ENCODE measurements at regions not wholly inside any gene's neighbourhood (a gene's known extent, or its start where the extent isn't known, plus 50 kb on each side); places are given as distances from the start of the nearest gene placed in this dataset.

GRCh38 chr2:106261871-106262321 is 67.8 kb upstream of the UXS1 start:
- H3K79me2 ChIP-seq (ENCODE audit: control insufficient read depth in 1 of 2, insufficient read depth in 2 of 2, low read length in 2 of 2): no peaks in the 10 kb centered on the region
- H2AFZ ChIP-seq (ENCODE audit: low read length): peak overlapping the region; percentile 44; the same call in 1 of the 2 replicates
- FAIRE-seq: no peak

More at GRCh38 chr2:106261871-106262321, 67.8 kb upstream of the UXS1 start:
- Histone ChIP-seq H2AK5ac (ENCODE audit: low read depth, low read length) (no peak overlapping the region), H3K4ac (replicated peaks; ENCODE audit: insufficient read length, low read depth, low read length) (no peak overlapping the region), H3K9me3 (ENCODE audit: insufficient read depth in 2 of 2, low read depth in 1 of 2, low read length in 1 of 2) (no peaks in the 10 kb centered on the region), H4K8ac (ENCODE audit: extremely low read depth, insufficient read depth, low read length) (no peak overlapping the region), H3K27ac (ENCODE audit: low read depth, low read length) (no peak overlapping the region), H3K18ac (ENCODE audit: extremely low read depth, low read length) (no peak overlapping the region), H2BK120ac (replicated peaks; ENCODE audit: low read depth, low read length) (no peak overlapping the region), H2BK20ac (ENCODE audit: low read length) (no peak overlapping the region), H2BK12ac (ENCODE audit: low read depth, low read length) (no peak overlapping the region), H3K27me3 (replicated peaks in 1 of 4; ENCODE audit: control insufficient read depth in 3 of 4, extremely low read depth in 1 of 4, insufficient read depth in 3 of 4, low read length in 3 of 4) (no peaks in the 10 kb centered on the region), H3K79me1 (ENCODE audit: low read depth, low read length) (no peaks in the 10 kb centered on the region), H2BK15ac (ENCODE audit: low read length) (peak overlapping the region; percentile 72; the same call in 1 of the 2 replicates), H3K4me1 (replicated peaks in 1 of 4; ENCODE audit: control insufficient read depth in 3 of 4, insufficient read depth in 4 of 4, low read length in 3 of 4) (no peaks in the 10 kb centered on the region), H4K91ac (replicated peaks; ENCODE audit: insufficient read length, low read length) (no peak overlapping the region), H3K14ac (ENCODE audit: insufficient read length) (no peak overlapping the region), H3K23ac (ENCODE audit: insufficient read length) (no peak overlapping the region), H3K9ac (replicated peaks in 1 of 4; ENCODE audit: extremely low read depth in 1 of 4, low read depth in 3 of 4, low read length in 3 of 4) (no peak overlapping the region), H3K4me3 (ENCODE audit: extremely low read depth in 1 of 4, insufficient read depth in 2 of 4, low read depth in 3 of 4, low read length in 4 of 4) (no peak overlapping the region), H4K5ac (ENCODE audit: insufficient read length, low read depth, low read length) (no peak overlapping the region), H4K20me1 (replicated peaks in 1 of 2; ENCODE audit: control insufficient read depth in 1 of 2, insufficient read depth in 2 of 2, low read length in 2 of 2) (no peaks in the 10 kb centered on the region), H3K36me3 (ENCODE audit: control insufficient read depth in 2 of 4, insufficient read depth in 4 of 4, low read length in 3 of 4) (no peaks in the 10 kb centered on the region), H3K4me2 (ENCODE audit: insufficient read depth in 1 of 2, low read depth in 2 of 2, low read length in 2 of 2) (no peak overlapping the region), H2BK5ac (ENCODE audit: low read depth, low read length) (no peak overlapping the region), H3K56ac (replicated peaks; ENCODE audit: insufficient read length, low read depth, low read length) (no peak overlapping the region), H3K23me2 (ENCODE audit: low read depth, low read length) (no peaks in the 10 kb centered on the region)
- 75% methylated on average over 6 of the region's 6 CpGs; no CpG with 5 or more reads in 1 of the 2 experiments for WGBS, 2 experiments (ENCODE audit: extremely low coverage in 1 of 2, insufficient coverage in 1 of 2, insufficient read length in 1 of 2, insufficient replicate concordance in 2 of 2, low coverage in 1 of 2, low lambda C conversion rate in 2 of 2, missing lambda C conversion rate in 1 of 2)
- DNase-seq (ENCODE audit: low read depth in 1 of 2, low spot score in 2 of 2): no peak
- ChIA-PET CTCF (ENCODE audit: partially characterized antibody) (interaction anchor here (0.6 to 0.8 kb wide), 2 partner anchors 9 to 12 kb away, joined by 3 to 4 read pairs; no protein-coding TSS in a partner anchor), POLR2A (ENCODE audit: partially characterized antibody) (interaction anchor here (1.1 to 1.5 kb wide), 3 partner anchors 9 to 11 kb away, joined by 3 to 6 read pairs (median 4); no protein-coding TSS in a partner anchor)
- no peak for TF ChIP-seq RFX5 (IDR thresholded peaks at IDR 0.05; ENCODE audit: borderline replicate concordance, low read depth, low read length)
- TF ChIP-seq CBX5 (IDR thresholded peaks at IDR 0.05; ENCODE audit: low read depth, low read length): no peak
- no peak for TF ChIP-seq PHF8 (conservative IDR thresholded peaks at IDR 0.05; ENCODE audit: low read depth, low read length)
- TF ChIP-seq SRF (IDR thresholded peaks at IDR 0.05; ENCODE audit: low read depth, low read length): no peak
- no peak for TF ChIP-seq FOSL1 (IDR thresholded peaks at IDR 0.05; ENCODE audit: insufficient read depth, low read depth, low read length)
- no peak for TF ChIP-seq EP300 (IDR thresholded peaks at IDR 0.05; ENCODE audit: borderline replicate concordance in 1 of 2, low read depth in 2 of 2, low read length in 2 of 2)
- no peak for TF ChIP-seq TCF12 (IDR thresholded peaks at IDR 0.05; ENCODE audit: low read depth, low read length)
